ENCODE measurements at regions not wholly inside any gene's neighbourhood (a gene's known extent, or its start where the extent isn't known, plus 50 kb on each side); places are given as distances from the start of the nearest gene placed in this dataset.
"Not testable (repeated sequence)": the region's sequence is repeated elsewhere in the genome, so short reads cannot be mapped to it uniquely, and the experiment has no call there.

DNA sequence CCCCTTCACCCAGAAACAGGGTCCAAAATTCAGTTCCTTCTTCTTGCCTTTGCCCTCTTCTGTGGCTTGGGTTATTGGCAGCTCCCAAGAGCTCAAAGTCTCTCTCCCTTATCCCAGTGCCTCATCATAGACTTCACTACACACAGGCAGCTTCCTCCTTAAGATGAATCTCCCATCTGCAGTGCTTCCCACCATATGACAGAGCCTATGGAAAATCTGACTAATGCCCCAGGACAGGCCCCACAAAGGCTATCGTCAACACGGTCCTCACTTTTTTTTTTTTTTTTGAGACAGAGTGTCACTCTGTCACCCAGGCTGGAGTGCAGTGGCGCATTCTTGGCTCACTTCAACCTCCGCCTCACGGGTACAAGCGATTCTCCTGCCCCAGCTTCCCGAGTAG is 194.1 kb downstream of the MEX3B start:
- H3K27me3 Mint-ChIP-seq: peaks cover 1 to 16% (median 11%) of the 10 kb centered on the region in 5 donors
- peaks cover 0 to 2% (median 0%) of the 10 kb centered on the region in 3 donors for H3K36me3 Mint-ChIP-seq
- H3K4me3 Mint-ChIP-seq: no peak overlapping the region
- ATAC-seq: no peak
- H3K27ac Mint-ChIP-seq: no peak overlapping the region
- H3K9me3 Mint-ChIP-seq: peaks cover 0 to 2% (median 0%) of the 10 kb centered on the region in 9 donors
- POLR2A ChIA-PET: no interaction called here
- DNase-seq: no peak
- no peaks in the 10 kb centered on the region for H3K4me1 Mint-ChIP-seq

DNA sequence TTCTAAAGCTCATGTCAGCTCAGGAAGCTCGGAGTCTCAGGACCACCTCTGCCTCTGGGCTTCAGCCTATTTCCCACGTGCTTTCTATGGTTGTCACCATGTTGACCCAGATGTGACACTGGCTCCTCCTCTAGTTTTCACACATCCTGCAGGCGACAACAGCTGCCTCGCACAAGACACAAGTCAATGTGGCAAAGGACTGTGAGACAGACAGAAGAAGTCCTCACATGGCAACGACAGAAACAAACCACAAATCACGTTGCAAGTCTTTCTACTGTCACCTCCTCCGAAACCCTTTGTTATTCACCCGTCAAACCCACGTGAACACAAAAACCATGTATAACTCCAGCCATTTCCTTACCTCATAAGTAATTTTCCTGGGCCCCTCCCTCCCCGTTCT is 194.5 kb downstream of the MEX3B start:
- Mint-ChIP-seq H3K36me3 (no peaks in the 10 kb centered on the region), H3K27me3 (peaks cover 1 to 16% (median 11%) of the 10 kb centered on the region in 5 donors), H3K4me1 (no peaks in the 10 kb centered on the region), H3K27ac (no peak overlapping the region), H3K9me3 (no peaks in the 10 kb centered on the region), H3K4me3 (no peak overlapping the region)
- DNase-seq: no peak
- POLR2A ChIA-PET: no interaction called here
- ATAC-seq: no peak

DNA sequence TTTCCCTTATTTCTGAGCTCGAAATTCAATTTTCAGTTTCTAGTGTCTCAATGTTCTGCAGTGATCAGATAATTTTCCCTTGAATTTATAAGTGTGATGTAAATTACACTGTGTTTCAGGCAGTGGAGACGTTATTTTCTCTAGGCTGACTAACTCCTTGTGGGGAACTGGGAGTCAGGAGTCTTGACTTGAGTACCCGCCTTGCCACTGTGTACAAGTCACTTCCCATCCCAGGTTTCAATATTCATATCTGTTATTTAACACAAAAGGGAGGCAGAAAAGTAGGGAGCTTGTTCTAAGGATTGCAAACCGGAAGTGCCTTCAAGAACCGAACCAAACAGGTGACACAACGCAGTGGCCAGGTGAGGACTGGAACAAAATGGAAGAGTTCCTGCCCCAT is 196.5 kb downstream of the MEX3B start:
- no peak for ATAC-seq
- Mint-ChIP-seq H3K27ac (no peak overlapping the region), H3K4me1 (peaks cover 0 to 2% (median 0%) of the 10 kb centered on the region in 4 donors), H3K4me3 (no peak overlapping the region), H3K9me3 (no peaks in the 10 kb centered on the region), H3K36me3 (peaks cover 0 to 2% (median 0%) of the 10 kb centered on the region in 3 donors), H3K27me3 (peaks cover 1 to 19% (median 11%) of the 10 kb centered on the region in 5 donors)
- no peak for DNase-seq
- POLR2A ChIA-PET: interaction anchor here (0.6 kb wide), 2 partner anchors 164 to 249 kb away, joined by 3 read pairs; no protein-coding TSS in a partner anchor

DNA sequence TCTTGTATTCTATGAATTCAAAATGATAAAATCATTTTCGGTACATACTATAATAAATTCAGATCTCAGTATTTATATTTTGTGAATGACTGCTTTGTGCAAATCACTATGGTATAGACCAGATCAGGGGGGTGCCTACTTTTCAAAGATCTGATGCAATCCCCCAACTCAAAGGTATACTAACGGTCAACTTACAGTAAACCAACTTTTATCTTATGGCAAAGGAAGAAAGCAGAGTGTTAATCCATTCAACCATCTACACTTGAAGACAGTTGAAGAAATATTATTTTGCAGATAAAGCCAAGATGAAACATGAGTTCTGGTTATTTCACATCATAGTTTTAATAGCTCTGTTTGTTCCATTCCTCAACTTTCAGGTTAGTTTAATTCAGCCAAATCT is 197.1 kb downstream of the MEX3B start:
- Mint-ChIP-seq H3K4me1 (peaks cover 0 to 2% (median 0%) of the 10 kb centered on the region in 4 donors), H3K36me3 (peaks cover 0 to 2% (median 0%) of the 10 kb centered on the region in 3 donors), H3K27me3 (peaks cover 1 to 19% (median 11%) of the 10 kb centered on the region in 5 donors), H3K9me3 (no peaks in the 10 kb centered on the region), H3K4me3 (no peak overlapping the region), H3K27ac (no peak overlapping the region)
- POLR2A ChIA-PET: no interaction called here
- DNase-seq (no peak), ATAC-seq (no peak)

DNA sequence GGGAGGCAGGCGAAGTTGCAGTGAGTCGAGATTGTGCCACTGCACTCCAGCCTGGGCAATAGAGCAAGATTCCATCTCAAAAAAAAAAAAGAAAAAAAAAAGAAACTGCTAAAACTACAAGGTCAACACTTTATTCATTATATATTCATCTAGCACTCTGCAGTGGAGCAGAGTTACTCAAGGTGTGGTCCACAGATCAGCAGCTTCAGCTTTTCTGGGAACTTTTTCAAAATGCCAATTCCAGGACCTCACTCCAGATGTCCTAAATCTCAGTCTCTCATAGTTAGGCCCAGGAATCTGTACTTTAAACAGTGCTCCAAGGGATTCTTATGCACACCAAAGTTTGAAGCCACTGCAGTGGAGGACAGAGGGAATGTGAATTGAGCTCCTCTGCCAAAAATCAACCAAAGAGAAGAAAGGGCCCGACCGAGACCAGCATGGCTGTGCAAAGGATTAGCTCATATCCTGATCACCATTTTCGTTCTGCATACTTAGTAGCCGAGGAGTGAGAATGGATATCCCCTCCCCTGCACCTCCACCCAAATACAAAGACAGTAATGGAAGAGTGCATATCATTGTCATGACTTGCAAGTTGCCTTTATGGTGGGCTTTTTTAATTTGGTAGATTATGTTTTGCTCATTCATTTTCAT is 201.9 kb downstream of the MEX3B start:
- H3K4me3 Mint-ChIP-seq: no peak overlapping the region
- no peak for DNase-seq
- POLR2A ChIA-PET: no interaction called here
- no peak for ATAC-seq
- H3K27me3 Mint-ChIP-seq: peaks cover 0 to 3% (median 3%) of the 10 kb centered on the region in 5 donors
- H3K27ac Mint-ChIP-seq: no peak overlapping the region
- H3K4me1 Mint-ChIP-seq: peaks cover 0 to 4% (median under 1%) of the 10 kb centered on the region in 4 donors
- H3K9me3 Mint-ChIP-seq: no peaks in the 10 kb centered on the region
- peaks cover 0 to 2% (median 0%) of the 10 kb centered on the region in 3 donors for H3K36me3 Mint-ChIP-seq

DNA sequence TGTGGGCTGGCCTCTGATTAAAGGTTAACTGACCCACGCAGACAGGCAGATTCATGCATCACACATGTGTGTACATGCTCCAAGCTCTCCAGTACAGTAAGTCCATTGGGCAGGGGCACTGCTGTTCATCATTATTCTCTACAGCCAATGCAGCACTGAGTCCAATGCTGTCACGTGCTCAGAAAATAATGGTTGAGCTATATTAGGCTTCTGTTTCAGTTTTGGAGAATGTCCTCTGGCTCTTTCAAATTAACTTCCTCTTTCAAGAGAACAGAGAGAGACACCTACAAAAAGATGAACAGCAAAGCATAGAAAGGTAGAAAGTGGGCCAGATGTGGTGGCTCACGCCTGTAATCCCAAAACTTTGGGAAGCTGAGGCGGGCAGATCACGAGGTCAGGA is 202.6 kb downstream of the MEX3B start:
- POLR2A ChIA-PET: no interaction called here
- ATAC-seq (no peak), DNase-seq (no peak)
- Mint-ChIP-seq H3K27ac (no peak overlapping the region), H3K4me3 (no peak overlapping the region), H3K36me3 (peaks cover 0 to 2% (median 0%) of the 10 kb centered on the region in 3 donors), H3K9me3 (no peaks in the 10 kb centered on the region), H3K4me1 (peaks cover 0 to 4% (median under 1%) of the 10 kb centered on the region in 4 donors), H3K27me3 (peaks cover 0 to 3% (median 3%) of the 10 kb centered on the region in 5 donors)

DNA sequence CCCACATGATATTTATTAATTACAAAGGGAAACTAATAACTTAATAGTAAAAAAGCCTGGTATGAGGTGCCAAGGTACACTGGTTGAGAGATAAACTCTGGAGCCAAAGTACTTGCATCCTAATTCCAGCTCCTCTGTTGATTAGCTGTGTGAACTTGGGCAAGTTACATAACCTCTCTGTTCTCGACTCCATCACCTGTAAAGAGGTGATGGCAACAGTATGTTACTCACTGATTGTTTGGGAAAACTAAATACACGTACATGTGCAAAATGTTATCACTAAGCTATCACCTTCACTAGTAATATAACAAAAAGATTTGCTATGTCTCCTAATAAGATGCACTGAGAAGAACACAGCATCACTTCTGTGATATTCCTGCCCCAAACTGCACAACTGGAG is 206.4 kb downstream of the MEX3B start:
- POLR2A ChIA-PET: no interaction called here
- H3K36me3 Mint-ChIP-seq: no peaks in the 10 kb centered on the region
- DNase-seq: no peak
- H3K4me1 Mint-ChIP-seq: peaks cover 0 to 4% (median 0%) of the 10 kb centered on the region in 4 donors
- H3K4me3 Mint-ChIP-seq: no peak overlapping the region
- H3K9me3 Mint-ChIP-seq: no peaks in the 10 kb centered on the region
- H3K27ac Mint-ChIP-seq: no peak overlapping the region
- no peak for ATAC-seq
- H3K27me3 Mint-ChIP-seq: peaks cover 0 to 3% (median 0%) of the 10 kb centered on the region in 5 donors

DNA sequence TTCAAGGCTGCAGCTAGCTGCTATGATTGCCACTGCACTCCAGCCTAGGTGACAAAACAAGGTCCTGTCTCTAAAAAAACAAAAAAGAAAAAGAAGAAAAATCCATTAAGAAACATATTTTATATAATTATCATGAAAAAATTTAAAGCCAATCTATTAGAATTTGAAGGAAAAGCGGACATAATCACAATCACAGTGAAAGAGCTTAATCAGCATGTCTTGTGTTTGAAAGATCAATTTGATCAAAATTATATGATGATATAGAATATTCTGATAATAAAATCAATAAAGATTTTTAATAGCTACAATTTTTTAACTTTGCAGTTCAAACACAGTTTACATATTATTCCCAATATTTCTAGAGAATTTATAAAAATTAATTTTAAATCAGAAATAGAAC is 210.1 kb downstream of the MEX3B start:
- Mint-ChIP-seq H3K27me3 (peaks cover 0 to 3% (median 0%) of the 10 kb centered on the region in 5 donors), H3K9me3 (peaks cover 0 to 5% (median 0%) of the 10 kb centered on the region in 9 donors), H3K27ac (no peak overlapping the region), H3K4me1 (no peaks in the 10 kb centered on the region), H3K4me3 (no peak overlapping the region), H3K36me3 (no peaks in the 10 kb centered on the region)
- ATAC-seq (no peak), DNase-seq (no peak)
- POLR2A ChIA-PET: no interaction called here

DNA sequence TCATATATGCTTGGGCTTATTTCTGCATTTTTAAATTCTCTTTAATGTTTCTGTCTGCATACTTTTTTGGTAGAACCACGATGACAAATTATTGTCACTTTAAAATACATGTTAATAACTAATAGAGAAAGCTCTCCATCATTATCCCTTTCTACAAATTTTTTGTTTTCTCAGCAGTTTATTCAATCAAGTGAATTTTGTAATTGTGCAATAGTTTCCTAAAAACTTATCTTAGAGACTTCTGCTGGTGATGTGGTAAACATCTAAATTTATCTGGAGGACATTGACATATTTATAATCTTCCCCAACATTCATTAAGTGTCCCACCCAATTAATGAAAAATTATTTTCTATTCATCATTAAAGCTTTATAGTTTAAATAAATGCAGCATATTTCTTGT is 215.3 kb downstream of the MEX3B start:
- H3K36me3 Mint-ChIP-seq: peaks cover 0 to 1% (median 0%) of the 10 kb centered on the region in 3 donors
- POLR2A ChIA-PET: no interaction called here
- ATAC-seq (no peak), DNase-seq (no peak)
- peaks cover 0 to 2% (median 0%) of the 10 kb centered on the region in 4 donors for H3K4me1 Mint-ChIP-seq
- H3K27ac Mint-ChIP-seq: no peak overlapping the region
- H3K27me3 Mint-ChIP-seq: peaks cover 0 to 3% (median 2%) of the 10 kb centered on the region in 5 donors
- H3K9me3 Mint-ChIP-seq: peaks cover 0 to 5% (median 0%) of the 10 kb centered on the region in 9 donors
- no peak overlapping the region for H3K4me3 Mint-ChIP-seq

DNA sequence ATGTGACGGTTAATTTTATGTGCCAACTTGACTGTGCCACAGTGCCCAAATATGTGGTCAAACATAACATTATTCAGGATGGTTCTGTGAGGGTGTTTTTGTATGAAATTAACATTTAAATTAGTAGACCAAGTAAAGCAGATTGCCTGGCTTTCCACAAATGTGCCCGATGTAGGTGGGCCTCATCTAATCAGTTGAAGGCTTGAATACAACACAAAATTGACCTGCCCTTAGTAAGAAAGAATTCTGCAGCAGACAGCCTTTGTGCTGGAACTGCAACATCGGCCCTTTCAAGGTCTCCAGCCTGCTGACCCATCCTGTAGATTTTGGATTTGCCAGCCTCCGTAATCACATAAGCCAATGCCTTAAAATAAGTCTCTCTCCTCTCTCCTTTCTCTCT is 215.9 kb downstream of the MEX3B start:
- POLR2A ChIA-PET: no interaction called here
- H3K9me3 Mint-ChIP-seq: peaks cover 0 to 5% (median 0%) of the 10 kb centered on the region in 9 donors
- no peak overlapping the region for H3K27ac Mint-ChIP-seq
- H3K36me3 Mint-ChIP-seq: peaks cover 0 to 1% (median 0%) of the 10 kb centered on the region in 3 donors
- DNase-seq (no peak), ATAC-seq (no peak)
- no peak overlapping the region for H3K4me3 Mint-ChIP-seq
- H3K4me1 Mint-ChIP-seq: peaks cover 0 to 3% (median 0%) of the 10 kb centered on the region in 4 donors
- H3K27me3 Mint-ChIP-seq: peaks cover 0 to 3% (median 2%) of the 10 kb centered on the region in 5 donors

DNA sequence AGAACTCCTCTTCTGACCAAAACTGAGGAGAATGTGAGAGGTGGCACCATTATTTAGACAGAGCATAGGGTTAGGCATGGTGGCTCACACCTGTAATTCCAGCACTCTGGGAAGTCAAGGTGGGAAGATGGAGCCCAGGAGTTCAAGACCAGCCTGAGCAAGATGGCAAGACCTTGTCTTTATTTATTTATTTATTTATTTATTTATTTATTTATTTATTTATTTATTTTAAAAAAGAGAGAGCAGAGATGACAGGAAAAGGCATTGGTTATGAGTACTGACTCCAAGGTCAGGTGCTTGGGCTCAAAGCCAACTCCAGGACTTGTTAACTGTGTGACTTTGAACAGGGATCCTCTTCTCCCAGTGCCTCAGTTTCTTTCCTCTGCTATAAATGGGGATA is 217.7 kb downstream of the MEX3B start:
- H3K27ac Mint-ChIP-seq: no peak overlapping the region
- POLR2A ChIA-PET: no interaction called here
- DNase-seq (no peak), ATAC-seq (no peak)
- H3K4me1 Mint-ChIP-seq: peaks cover 0 to 3% (median 0%) of the 10 kb centered on the region in 4 donors
- H3K36me3 Mint-ChIP-seq: peaks cover 0 to 1% (median 0%) of the 10 kb centered on the region in 3 donors
- no peak overlapping the region for H3K4me3 Mint-ChIP-seq
- H3K27me3 Mint-ChIP-seq: peaks cover 0 to 4% (median 2%) of the 10 kb centered on the region in 5 donors
- peaks cover 0 to 5% (median 0%) of the 10 kb centered on the region in 9 donors for H3K9me3 Mint-ChIP-seq

DNA sequence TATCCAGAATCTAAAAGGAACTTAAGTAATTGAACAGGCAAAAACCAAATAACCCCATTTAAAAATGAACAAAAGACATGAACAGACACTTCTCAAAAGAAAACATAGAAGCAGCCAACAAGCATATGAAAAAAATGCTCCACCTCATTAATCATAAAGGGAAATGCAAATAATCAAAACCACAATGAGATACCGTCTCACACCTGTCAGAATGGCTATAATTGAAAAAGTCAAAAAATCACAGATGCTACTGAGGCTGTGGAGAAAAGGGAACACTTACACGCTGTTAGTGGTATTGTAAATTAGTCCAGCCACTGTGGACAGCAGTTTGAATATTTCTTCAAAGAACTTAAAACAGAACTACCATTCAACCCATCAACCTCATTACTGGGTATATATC is 220.7 kb downstream of the MEX3B start:
- Mint-ChIP-seq H3K4me3 (no peak overlapping the region), H3K4me1 (peaks cover 0 to 2% (median 0%) of the 10 kb centered on the region in 4 donors), H3K9me3 (peaks cover 0 to 4% (median 0%) of the 10 kb centered on the region in 9 donors), H3K27ac (no peak overlapping the region), H3K36me3 (peaks cover 0 to 1% (median under 1%) of the 10 kb centered on the region in 3 donors), H3K27me3 (peaks cover 4 to 8% (median 5%) of the 10 kb centered on the region in 5 donors)
- POLR2A ChIA-PET: no interaction called here
- DNase-seq (no peak), ATAC-seq (no peak)

DNA sequence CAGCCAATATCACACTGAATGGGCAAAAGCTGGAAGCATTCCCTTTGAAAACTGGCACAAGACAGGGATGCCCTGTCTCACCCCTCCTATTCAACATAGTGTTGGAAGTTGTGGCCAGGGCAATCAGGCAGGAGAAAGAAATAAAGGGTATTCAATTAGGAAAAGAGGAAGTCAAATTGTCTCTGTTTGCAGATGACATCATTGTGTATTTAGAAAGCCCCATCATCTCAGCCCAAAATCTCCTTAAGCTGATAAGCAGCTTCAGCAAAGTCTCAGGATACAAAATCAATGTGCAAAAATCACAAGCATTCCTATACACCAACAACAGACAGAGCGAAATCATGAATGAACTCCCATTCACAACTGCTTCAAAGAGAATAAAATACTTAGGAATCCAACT is 223.2 kb downstream of the MEX3B start:
- H3K9me3 Mint-ChIP-seq, H3K36me3 Mint-ChIP-seq, DNase-seq, ATAC-seq, H3K4me1 Mint-ChIP-seq, POLR2A ChIA-PET, H3K27ac Mint-ChIP-seq, H3K4me3 Mint-ChIP-seq: not testable (repeated sequence)
- peaks cover 12 to 32% (median 16%) of the 10 kb centered on the region in 5 donors for H3K27me3 Mint-ChIP-seq

Measured in naive thymus-derived CD8-positive, alpha-beta T cell (primary cell).